Osteoblast (primary cell): ENCODE measurements at regions not wholly inside any gene's neighbourhood (a gene's known extent, or its start where the extent isn't known, plus 50 kb on each side); places are given as distances from the start of the nearest gene placed in this dataset.

Experiments used
- DNase-seq: peaks from one replicate; pipeline ENCODE4 v3.0.0; 2011; ENCODE audit warnings: low spot score, mixed read lengths; ENCODE audit not compliant: insufficient read length; ENCODE audit errors: missing footprints
- H2AFZ ChIP-seq: 2 replicates; pipeline ENCODE4 v1.6.0; 2011; ENCODE audit warnings: mild to moderate bottlenecking, low read length
- H3K27ac ChIP-seq: 2 replicates; pipeline ENCODE4 v1.5.1; 2011; ENCODE audit warnings: mild to moderate bottlenecking, low read depth, low read length, moderate library complexity
- H3K27me3 ChIP-seq: 2 replicates; pipeline ENCODE4 v1.6.0; 2012; ENCODE audit warnings: mild to moderate bottlenecking, control low read depth, inconsistent platforms, low read length, moderate library complexity; ENCODE audit not compliant: insufficient read depth
- H3K36me3 ChIP-seq: 2 replicates; pipeline ENCODE4 v1.5.1; 2011; ENCODE audit warnings: mild to moderate bottlenecking, low read length, control low read depth, moderate library complexity; ENCODE audit not compliant: insufficient read depth
- H3K4me1 ChIP-seq: 2 replicates; pipeline ENCODE4 v1.5.1; 2011; ENCODE audit warnings: mild to moderate bottlenecking, low read length, control low read depth, moderate library complexity; ENCODE audit not compliant: insufficient read depth
- H3K4me2 ChIP-seq: 2 replicates; pipeline ENCODE4 v1.6.0; 2011; ENCODE audit warnings: mild to moderate bottlenecking, low read length; ENCODE audit not compliant: insufficient read depth
- H3K4me3 ChIP-seq: fragments of 200-600 bp; sonication (generic); 3 replicates; pipeline ENCODE4 v1.5.1; 2012; ENCODE audit warnings: mild to moderate bottlenecking, low read length, inconsistent platforms; ENCODE audit not compliant: insufficient read depth
- H3K79me2 ChIP-seq: 2 replicates; pipeline ENCODE4 v1.6.0; 2012; ENCODE audit warnings: mild to moderate bottlenecking, low read length, control low read depth, inconsistent platforms; ENCODE audit not compliant: insufficient read depth
- H3K9me3 ChIP-seq: 2 replicates; pipeline ENCODE4 v1.5.1; 2011; ENCODE audit warnings: low read depth, low read length, control low read depth
- H4K20me1 ChIP-seq: 2 replicates; pipeline ENCODE4 v1.6.0; 2012; ENCODE audit warnings: mild to moderate bottlenecking, low read length, control low read depth; ENCODE audit not compliant: insufficient read depth
- TF ChIP-seq, protein P1 (sequence below): IDR thresholded peaks from 2 replicates; pipeline ENCODE4 v1.5.1; 2011; ENCODE audit warnings: mild to moderate bottlenecking, low read depth, low read length, moderate library complexity; ENCODE audit errors: extremely low read depth

DNA sequence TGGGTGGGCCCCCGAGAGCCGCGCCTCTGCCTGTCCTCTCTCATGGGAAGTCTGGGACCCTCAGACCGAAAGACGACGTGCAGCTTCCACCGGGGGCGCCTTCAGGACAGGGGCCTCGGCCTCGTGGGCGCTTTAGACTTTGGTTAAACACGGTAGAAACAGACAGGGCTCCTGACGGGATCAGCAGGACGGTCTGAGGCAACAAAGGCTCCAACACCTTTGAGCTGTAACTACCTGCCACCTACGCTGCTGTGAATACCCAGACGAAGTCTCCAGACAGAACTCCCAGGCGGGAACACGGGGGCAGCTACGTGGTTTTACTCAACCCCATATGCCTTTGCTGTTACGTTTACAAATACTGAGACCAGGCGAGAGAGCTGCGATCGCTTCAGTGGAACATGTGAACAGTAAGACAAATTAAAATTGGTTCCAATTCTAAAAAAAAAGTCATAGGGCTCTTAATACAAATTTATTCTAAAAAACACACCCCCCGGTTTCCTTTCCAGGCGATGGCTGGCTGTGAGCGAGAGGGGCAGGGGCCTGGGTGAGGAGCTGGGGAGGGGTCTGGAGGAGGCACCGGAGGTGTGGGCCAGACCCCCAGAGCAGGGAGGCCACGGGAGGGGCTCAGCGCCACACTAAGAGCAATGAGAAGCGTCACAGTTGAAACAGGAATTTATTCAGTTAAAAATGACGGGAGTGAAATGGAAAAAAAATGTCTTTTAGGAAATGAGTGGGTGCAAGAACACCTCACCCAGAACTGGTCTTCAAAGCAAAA is 453.2 kb downstream of the QKI start:
- H4K20me1 ChIP-seq, result no peaks in the 10 kb centered on the region
- no peak overlapping the region for H3K27ac ChIP-seq
- H3K27me3 ChIP-seq, result no peaks in the 10 kb centered on the region
- H2AFZ ChIP-seq, result no peak overlapping the region
- DNase-seq, result peak; percentile 71
- H3K9me3 ChIP-seq, result peaks cover 2% of the 10 kb centered on the region
- H3K79me2 ChIP-seq, result no peaks in the 10 kb centered on the region
- H3K4me2 ChIP-seq, result no peak overlapping the region
- H3K4me3 ChIP-seq, result no peak overlapping the region
- no peaks in the 10 kb centered on the region for H3K4me1 ChIP-seq
- TF ChIP-seq, protein P1, sequence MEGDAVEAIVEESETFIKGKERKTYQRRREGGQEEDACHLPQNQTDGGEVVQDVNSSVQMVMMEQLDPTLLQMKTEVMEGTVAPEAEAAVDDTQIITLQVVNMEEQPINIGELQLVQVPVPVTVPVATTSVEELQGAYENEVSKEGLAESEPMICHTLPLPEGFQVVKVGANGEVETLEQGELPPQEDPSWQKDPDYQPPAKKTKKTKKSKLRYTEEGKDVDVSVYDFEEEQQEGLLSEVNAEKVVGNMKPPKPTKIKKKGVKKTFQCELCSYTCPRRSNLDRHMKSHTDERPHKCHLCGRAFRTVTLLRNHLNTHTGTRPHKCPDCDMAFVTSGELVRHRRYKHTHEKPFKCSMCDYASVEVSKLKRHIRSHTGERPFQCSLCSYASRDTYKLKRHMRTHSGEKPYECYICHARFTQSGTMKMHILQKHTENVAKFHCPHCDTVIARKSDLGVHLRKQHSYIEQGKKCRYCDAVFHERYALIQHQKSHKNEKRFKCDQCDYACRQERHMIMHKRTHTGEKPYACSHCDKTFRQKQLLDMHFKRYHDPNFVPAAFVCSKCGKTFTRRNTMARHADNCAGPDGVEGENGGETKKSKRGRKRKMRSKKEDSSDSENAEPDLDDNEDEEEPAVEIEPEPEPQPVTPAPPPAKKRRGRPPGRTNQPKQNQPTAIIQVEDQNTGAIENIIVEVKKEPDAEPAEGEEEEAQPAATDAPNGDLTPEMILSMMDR, result no peak
- no peaks in the 10 kb centered on the region for H3K36me3 ChIP-seq

DNA sequence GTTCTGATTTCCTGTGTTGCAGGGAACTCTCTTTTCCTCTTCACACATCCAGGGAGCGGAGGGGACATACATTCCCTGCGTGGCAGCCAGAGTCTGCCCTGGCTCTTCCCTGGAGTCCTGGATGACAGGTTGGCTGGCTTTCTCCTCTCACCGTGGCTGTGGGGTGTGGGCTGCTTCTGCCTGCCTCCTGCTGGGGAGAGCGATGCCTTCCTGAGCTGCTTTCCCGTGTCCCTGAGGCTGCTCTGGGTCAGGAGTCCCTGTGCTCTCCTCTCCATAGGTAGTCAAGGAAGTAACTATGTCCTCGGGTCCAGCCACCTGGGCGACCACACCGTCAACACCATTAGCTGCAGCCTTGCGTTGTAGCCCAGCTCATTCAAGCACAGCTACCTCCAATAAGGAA is 451.7 kb downstream of the QKI start:
- Histone ChIP-seq H2AFZ (no peak overlapping the region), H3K9me3 (peaks cover 2% of the 10 kb centered on the region), H3K36me3 (no peaks in the 10 kb centered on the region), H3K4me3 (no peak overlapping the region), H3K27me3 (no peaks in the 10 kb centered on the region), H4K20me1 (no peaks in the 10 kb centered on the region), H3K4me1 (no peaks in the 10 kb centered on the region), H3K4me2 (no peak overlapping the region), H3K27ac (no peak overlapping the region), H3K79me2 (no peaks in the 10 kb centered on the region)
- TF ChIP-seq, protein P1, result no peak
- DNase-seq, result no peak

DNA sequence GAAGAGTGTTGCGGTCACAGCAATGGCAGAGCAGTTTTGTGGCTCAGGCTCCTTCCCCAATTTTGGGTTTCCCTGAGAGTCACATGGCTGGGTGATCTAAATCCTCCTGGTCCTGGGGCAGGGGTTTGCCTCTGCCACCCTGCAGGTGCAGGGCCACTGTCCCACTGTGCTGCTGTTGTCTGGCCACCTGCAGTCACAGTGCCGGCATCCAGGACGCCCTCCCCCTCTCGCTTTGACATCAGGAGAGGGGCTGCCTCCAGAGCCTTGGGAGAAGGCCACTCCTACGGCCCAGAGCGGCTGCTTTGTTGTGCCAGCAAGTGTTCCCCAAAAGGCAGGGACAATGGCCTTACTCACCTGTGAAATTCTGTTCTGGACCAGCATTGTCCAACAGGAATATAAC is 449.0 kb downstream of the QKI start:
- no peak for DNase-seq
- H3K27ac ChIP-seq, result no peak overlapping the region
- H3K4me3 ChIP-seq, result no peak overlapping the region
- H3K27me3 ChIP-seq, result no peaks in the 10 kb centered on the region
- TF ChIP-seq, protein P1, result no peak
- H3K9me3 ChIP-seq, result no peaks in the 10 kb centered on the region
- no peak overlapping the region for H2AFZ ChIP-seq
- H3K4me2 ChIP-seq, result no peak overlapping the region
- H4K20me1 ChIP-seq, result no peaks in the 10 kb centered on the region
- H3K36me3 ChIP-seq, result no peaks in the 10 kb centered on the region
- no peaks in the 10 kb centered on the region for H3K4me1 ChIP-seq
- H3K79me2 ChIP-seq, result no peaks in the 10 kb centered on the region

DNA sequence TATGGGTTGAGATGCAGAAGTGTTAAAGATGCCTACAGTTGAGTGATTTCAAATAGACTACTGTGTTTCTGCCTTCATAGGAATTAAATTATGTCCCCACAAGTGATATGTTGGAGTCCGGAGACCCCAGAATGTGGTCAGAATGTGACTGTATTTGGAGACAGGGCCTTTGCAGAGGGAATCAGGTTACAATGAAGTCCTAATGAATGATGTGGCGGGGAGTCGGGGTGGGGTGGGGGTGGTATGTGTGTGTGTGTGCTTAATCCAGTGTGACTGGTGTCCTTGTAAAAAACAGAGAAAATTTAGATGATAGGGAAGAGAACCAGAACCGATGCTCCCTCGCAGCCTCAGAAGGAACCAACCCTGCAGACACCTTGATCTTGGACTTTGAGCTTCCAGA is 448.2 kb downstream of the QKI start:
- no peak for DNase-seq
- H2AFZ ChIP-seq, result no peak overlapping the region
- no peaks in the 10 kb centered on the region for H3K36me3 ChIP-seq
- H3K4me2 ChIP-seq, result no peak overlapping the region
- H3K27ac ChIP-seq, result no peak overlapping the region
- H3K79me2 ChIP-seq, result no peaks in the 10 kb centered on the region
- TF ChIP-seq, protein P1, result no peak
- no peaks in the 10 kb centered on the region for H4K20me1 ChIP-seq
- no peak overlapping the region for H3K4me3 ChIP-seq
- H3K9me3 ChIP-seq, result no peaks in the 10 kb centered on the region
- H3K4me1 ChIP-seq, result no peaks in the 10 kb centered on the region
- no peaks in the 10 kb centered on the region for H3K27me3 ChIP-seq
